Sciatic nerve (tissue), 2 donors: ENCODE measurements at regions not wholly inside any gene's neighbourhood (a gene's known extent, or its start where the extent isn't known, plus 50 kb on each side); places are given as distances from the start of the nearest gene placed in this dataset.
"Not testable (repeated sequence)": the region's sequence is repeated elsewhere in the genome, so short reads cannot be mapped to it uniquely, and the experiment has no call there.

Source experiments
- ATAC-seq: fragments of 200-7000 bp; cut with Tn5 transposase; one replicate; pipeline ENCODE4 v1.9.1; 2020; ENCODE audit warnings: mild to moderate bottlenecking, moderate library complexity
- DNase-seq: peaks from one replicate; pipeline ENCODE4 v3.0.0-alpha.2; 2020; ENCODE audit warnings: low spot score
- intact Hi-C: fragments of 100-400 bp; cut with DNase I; formaldehyde crosslinking; loops from one replicate; pipeline ENCODE4 v1.14.2; 2022
- donor health status: DM: no; HTN: no; CAD: no.
- donor health status: DM: no; HTN: no; CAD: no.

DNA sequence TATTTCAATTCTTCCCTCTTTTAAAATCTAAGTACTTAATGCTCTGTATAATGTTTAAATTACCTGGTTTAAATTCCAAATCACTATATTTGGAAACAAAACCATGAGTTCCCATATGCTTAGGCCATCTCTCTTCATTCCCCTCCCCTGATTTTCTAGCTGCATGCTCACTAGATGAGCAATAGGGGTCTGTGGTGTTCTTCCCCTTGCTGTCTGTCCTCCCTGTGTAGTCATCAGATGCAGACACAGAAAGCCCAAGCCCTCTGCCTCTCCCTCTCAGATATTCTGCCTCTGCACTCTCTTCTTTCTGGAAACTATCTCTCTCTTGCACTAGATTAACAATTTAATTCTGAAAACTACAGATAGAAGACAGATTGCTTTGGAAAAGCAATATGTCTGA is 1730.2 kb downstream of the OLFM4 start:
- intact Hi-C loops, result no loop called here
- ATAC-seq (no peak), DNase-seq (no peak)

DNA sequence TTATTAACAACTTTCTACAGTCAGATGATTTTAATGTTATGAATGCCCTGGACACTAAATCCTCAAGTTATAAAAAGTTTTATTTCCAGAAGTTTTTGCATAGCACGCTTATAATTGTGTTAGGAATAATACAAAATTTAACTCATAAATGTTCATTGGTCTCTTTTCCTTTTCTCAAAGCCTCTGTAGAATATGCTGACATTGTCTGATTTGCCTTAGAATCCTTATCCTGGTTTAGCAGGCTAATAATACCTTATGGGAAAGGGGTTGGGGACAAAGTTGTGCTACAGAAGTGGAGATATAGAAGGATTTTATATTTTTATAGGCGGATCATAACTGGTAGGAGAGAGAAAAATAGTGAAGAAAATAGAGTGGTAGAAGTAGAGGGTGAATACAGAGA is 1739.6 kb downstream of the OLFM4 start:
- ATAC-seq (no peak), DNase-seq (no peak)
- intact Hi-C loops, result no loop called here

DNA sequence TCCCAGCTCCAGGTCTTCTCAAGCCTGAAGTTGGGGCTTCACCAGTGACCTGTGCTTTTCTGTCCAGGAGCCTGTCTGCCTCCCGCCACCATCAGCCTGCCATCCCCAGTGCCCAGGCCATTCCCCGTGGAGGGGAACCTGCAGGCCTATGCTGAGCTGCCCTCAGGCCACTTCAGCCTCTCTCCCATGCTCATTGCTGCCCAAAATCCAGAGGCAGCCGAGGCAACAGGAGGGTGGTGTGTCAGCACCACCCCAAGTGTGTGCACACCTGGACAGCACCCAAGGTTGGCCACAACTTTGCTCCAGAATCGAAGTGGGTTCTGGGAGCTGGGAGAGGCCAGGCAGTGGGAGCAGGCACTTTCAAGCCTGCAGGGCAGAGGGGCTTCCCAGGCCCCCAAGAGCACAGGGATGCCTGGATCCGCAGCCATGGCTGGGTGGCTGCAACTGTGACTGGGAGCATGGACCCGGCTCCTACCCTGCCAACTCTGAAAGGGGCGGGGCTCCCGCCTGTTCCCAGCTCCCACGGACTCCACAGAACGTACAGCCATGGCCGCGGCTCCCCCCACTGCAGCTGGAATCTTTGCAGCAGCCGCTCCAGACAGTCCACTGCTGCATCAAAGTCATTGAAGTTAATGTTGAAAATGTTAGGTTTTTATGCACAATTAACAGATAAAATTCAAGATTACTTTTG is 1747.0 kb downstream of the OLFM4 start:
- intact Hi-C loops, result no loop called here
- ATAC-seq (no peak), DNase-seq (no peak)

- no peak for ATAC-seq
Observed at GRCh38 chr13:54787754-54788153, 1759.1 kb downstream of the OLFM4 start.

DNA sequence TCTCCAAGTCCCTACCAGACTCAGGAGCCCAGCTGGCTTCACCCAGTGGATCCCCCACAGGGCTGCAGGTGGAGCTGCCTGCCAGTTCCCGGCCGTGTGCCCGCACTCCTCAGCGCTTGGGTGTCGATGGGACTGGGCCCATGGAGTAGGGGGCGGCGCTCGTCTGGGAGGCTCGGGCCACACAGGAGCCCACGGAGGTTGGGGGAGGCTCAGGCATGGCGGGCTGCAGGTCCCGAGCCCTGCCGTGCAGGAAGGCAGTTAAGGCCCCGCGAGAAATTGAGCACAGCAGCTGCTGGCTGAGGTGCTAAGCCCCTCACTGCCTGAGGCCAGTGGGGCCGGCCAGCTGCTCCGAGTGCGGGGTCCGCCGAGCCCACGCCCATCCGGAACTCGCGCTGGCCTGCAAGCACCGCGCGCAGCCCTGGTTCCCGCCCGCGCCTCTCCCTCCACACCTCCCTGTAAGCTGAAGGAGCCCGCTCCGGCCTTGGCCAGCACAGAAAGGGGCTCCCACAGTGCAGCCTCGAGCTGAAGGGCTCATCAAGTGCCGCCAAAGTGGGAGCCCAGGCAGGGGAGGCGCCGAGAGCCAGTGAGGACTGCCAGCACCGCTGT is 1771.1 kb downstream of the OLFM4 start:
- ATAC-seq, result no peak
- DNase-seq, result no peak
- intact Hi-C loops, result no loop called here

More at GRCh38 chr13:54787754-54788153, 1759.1 kb downstream of the OLFM4 start:
- no peak for DNase-seq
- intact Hi-C loops, result loop anchor here (1.0 kb wide), 1 partner anchor 14 kb away; no protein-coding TSS in a partner anchor

- DNase-seq (no peak), ATAC-seq (no peak)
- intact Hi-C loops, result no loop called here
Observed at GRCh38 chr13:54802226-54802625, 1773.6 kb downstream of the OLFM4 start.

- DNase-seq (no peak), ATAC-seq (no peak)
- intact Hi-C loops, result no loop called here
Observed at GRCh38 chr13:54805743-54806142, 1777.1 kb downstream of the OLFM4 start.

DNA sequence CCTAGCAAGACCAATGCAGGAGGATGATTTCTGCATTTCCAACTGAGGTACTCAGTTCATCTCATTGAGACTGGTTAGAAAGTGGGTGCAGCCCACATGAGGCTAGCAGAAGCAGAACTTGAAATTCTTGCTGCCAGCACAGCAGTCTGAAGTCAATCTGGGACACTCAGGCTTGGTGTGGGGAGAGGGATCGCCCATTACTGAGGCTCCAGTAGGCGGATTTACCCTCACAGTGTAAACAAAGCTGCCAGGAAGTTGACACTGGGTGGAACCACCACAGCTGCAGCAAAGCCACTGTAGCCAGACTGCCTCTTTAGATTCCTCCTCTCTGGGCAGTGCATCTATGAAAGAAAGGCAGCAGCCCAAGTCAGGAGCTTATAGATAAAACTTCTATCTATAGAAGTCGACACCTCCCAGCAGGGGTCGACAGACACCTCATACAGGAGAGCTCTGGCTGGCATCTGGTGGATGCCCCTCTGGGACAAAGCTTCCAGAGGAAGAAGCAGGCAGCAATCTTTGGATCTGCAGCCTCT is 1793.4 kb downstream of the OLFM4 start:
- DNase-seq, ATAC-seq, intact Hi-C loops: not testable (repeated sequence)

DNA sequence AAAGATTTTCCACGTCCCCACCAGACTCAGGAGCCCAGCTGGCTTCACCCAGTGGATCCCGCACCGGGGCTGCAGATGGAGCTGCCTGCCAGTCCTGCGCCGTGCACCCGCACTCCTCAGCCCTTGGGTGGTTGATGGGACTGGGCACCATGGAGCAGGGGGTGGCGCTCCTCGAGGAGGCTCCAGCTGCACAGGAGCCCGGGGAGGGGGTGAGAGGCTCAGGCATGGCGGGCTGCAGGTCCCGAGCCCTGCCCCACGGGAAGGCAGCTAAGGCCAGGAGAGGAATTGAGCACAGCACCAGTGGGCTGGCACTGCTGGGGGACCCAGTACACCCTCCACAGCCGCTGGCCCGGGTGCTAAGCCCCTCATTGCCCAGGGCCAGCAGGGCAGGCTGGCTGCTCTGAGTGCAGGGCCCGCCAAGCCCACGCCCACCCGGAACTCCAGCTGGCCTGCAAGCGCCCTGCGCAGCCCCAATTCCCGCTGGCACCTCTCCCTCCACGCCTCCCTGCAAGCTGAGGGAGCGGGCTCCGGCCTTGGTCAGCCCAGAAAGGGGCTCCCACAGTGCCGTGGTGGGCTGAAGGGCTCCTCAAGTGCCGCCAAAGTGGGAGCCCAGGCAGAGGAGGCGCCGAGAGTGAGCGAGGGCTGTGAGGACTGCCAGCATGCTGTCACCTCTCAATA is 1800.9 kb downstream of the OLFM4 start:
- intact Hi-C loops, ATAC-seq, DNase-seq: not testable (repeated sequence)

DNA sequence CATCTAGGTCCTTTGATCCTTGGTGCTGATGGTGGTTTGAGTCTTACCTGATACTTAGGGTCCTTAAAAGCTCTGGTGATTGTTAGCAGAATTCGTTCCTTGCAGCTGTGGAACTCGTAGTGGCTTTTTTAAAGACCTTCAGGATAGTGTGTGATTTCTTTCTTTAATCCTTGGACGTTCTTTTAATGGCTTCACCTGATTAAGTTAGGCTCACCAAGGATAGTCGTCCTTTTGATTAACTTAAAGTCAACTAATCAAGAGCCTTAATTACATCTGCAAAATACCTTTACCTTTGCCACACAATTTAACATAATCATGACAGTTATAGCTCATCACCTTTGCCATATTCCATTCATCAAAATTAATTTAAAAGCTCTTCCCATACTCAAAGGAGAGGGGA is 1807.7 kb downstream of the OLFM4 start:
- intact Hi-C loops, result no loop called here
- ATAC-seq, result no peak
- DNase-seq, result no peak

DNA sequence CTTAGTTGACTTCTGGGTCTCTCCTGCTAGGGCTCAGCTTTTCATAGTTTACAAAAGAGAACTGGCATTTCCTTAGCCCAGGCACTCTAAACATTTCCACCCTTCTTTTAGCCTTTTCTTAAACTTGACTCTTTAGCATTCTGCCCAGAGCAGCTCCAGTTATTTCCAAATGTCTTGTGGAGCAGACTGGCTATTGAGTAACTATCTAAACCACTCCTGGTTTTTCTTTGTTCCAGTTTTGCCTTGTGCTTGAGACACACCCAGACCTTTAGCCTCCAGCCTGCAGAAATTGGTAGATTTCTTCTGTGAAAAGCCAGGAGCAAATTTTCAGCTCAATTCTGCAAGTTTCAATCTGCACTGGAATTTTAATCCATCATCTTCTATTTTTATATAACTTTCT is 1813.1 kb downstream of the OLFM4 start:
- intact Hi-C loops, result no loop called here
- ATAC-seq (peak; percentile 51), DNase-seq (no peak)

DNA sequence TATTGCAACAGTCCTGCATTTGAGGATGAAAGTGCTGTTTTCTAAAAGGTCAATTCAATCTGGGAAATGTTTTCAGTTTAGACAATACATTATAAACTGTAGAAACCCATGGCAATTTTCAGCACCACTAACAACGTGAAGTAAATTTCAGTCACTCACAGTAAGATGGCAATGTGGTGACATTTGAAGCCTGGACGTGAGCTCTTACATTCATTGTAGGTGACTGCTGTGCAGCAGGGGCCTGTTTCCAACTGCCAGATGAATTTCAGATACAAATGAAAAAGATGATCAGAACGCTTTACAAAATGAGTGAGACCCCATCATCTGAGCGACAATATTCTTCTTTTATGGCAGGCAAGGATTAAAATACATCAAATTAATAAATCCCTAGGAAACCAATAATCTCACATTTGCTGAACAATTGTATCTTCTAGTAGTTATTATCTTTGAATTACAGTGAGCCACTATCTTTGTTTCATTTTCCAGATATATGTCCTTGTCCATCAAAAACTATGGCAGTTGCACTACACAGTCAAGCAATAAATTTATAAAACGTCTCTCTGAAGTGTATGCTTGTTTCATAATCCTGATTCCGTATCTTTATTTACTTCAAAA is 1816.8 kb downstream of the OLFM4 start:
- no peak for ATAC-seq
- no peak for DNase-seq
- intact Hi-C loops, result no loop called here

GRCh38 chr13:54852831-54853230 is 1824.2 kb downstream of the OLFM4 start:
- ATAC-seq, result no peak
- no peak for DNase-seq
- intact Hi-C loops, result no loop called here

DNA sequence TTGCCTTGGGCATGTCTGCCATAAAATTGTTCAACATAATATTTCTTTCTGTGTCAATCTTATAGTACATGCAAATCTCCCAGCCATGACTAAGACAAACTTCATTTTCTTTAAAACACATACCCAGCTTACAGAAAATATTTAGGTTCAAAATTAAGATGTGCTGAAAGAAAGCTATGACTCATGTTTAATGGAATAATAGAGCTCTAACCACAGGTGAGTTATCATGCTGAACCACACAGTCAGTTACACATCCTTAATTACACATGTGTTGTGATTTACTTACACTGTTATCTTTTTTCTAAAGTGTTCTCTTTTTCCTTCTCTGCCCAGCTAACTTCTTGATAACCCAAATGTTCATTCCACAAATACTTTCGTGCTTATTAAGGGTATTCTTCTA is 1831.2 kb downstream of the OLFM4 start:
- intact Hi-C loops, result no loop called here
- no peak for DNase-seq
- no peak for ATAC-seq

DNA sequence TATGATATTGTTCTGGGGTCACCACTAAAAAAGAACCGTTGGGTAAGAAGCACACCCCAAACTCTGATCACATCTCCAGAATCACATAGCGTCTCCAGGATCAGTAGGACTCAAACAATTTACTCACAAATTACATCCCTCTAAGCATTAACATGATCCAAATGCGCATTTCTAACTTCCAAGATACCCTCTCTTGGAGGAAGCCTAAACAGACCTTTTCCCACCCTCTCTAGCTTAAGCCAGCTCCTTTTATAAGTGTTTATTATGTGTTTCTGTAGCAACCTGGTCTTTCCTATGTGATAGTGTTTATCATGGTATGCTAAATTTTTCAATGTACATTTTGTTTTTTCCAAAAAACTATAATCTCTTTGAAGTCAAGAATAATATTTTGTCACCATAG is 1846.5 kb downstream of the OLFM4 start:
- ATAC-seq, result no peak
- intact Hi-C loops, result no loop called here
- DNase-seq, result no peak

- ATAC-seq (no peak), DNase-seq (no peak)
- intact Hi-C loops, result no loop called here
Observed at GRCh38 chr13:54879036-54879435, 1850.4 kb downstream of the OLFM4 start.

DNA sequence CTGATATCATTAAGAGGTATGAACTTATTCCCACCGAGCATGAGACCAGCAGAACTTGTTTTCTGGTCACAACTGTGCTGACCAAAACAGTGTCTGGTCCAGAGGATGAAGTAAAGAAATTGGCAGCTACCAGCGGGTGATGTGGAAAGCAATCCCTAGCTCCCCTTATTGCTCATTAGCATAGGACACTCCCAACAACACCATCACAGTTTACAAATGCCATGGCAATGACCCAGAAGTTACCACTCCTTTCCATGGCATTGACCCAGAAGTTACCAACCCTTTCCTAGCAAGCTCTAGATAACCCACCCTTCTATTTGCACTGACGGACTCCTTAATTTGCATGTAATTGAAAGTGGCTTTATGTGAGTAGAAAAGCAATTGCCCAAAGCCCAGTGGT is 1856.1 kb downstream of the OLFM4 start:
- no peak for DNase-seq
- ATAC-seq, result no peak
- intact Hi-C loops, result no loop called here

DNA sequence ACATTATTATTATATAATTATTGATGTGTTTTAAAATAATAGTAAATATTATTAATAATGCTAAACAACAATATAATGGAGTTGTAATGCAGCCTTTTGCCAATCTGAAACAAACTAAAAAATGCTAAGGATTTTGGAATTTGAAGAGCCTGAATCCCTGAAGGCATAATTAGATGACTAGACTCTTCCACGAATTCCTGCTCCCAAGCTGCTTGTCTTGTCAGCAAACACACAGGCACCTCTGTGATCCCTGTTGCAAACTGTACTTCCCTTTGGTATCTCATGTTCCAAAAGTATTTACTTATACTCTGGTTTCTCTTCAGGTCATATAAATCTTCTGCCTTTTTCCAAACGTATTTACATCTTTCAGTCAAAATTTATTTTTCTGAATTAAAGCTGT is 1862.4 kb downstream of the OLFM4 start:
- ATAC-seq (no peak), DNase-seq (no peak)
- intact Hi-C loops, result no loop called here

- no peak for ATAC-seq
- no peak for DNase-seq
- intact Hi-C loops, result no loop called here
Observed at GRCh38 chr13:54901316-54901715, 1872.7 kb downstream of the OLFM4 start.

GRCh38 chr13:54912367-54912766 is 1883.8 kb downstream of the OLFM4 start:
- DNase-seq, result no peak

More at GRCh38 chr13:54912367-54912766, 1883.8 kb downstream of the OLFM4 start:
- no peak for ATAC-seq
- intact Hi-C loops, result no loop called here
